A673 (cell line): ENCODE measurements at regions not wholly inside any gene's neighbourhood (a gene's known extent, or its start where the extent isn't known, plus 50 kb on each side); places are given as distances from the start of the nearest gene placed in this dataset.

Source experiments
- BruUV-seq: library from RNA; stranded (reverse); fragments of 400-500 nt; replicated peaks from 2 replicates; lab custom pipeline; 2021; lab: Mats Ljungman, UMichigan
- CTCF ChIA-PET: fragments of 300-600 bp; sonication (Branson Sonifier 250); formaldehyde crosslinking; loops from one replicate; lab custom pipeline; 2022; ENCODE audit warnings: antibody characterized with exemption; lab: Charles Lee
- POLR2A ChIA-PET: fragments of 300-600 bp; sonication (Branson Sonifier 250); formaldehyde crosslinking; loops from one replicate; lab custom pipeline; 2022; ENCODE audit warnings: antibody characterized with exemption; ENCODE audit not compliant: low non-redundant PET; lab: Charles Lee
- DNase-seq: peaks from one replicate; pipeline ENCODE4 v3.0.0-alpha.2; 2015; ENCODE audit warnings: low spot score
- H3K27ac ChIP-seq: fragments of 200-600 bp; sonication (generic); 2 replicates; pipeline ENCODE4 v1.5.1; 2016; ENCODE audit warnings: mixed run types, low read depth, mild to moderate bottlenecking, mixed read lengths, antibody characterized with exemption, low read length; ENCODE audit not compliant: poor library complexity, severe bottlenecking
- H3K27me3 ChIP-seq: fragments of 200-600 bp; sonication (generic); replicated peaks from 2 replicates; pipeline ENCODE4 v1.6.1; 2017; ENCODE audit warnings: mixed run types, low read depth, mild to moderate bottlenecking, mixed read lengths, antibody characterized with exemption, low read length; ENCODE audit not compliant: insufficient read depth, poor library complexity
- H3K36me3 ChIP-seq: fragments of 200-600 bp; sonication (generic); 2 replicates; pipeline ENCODE4 v1.6.1; 2016; ENCODE audit warnings: mixed run types, mild to moderate bottlenecking, mixed read lengths, antibody characterized with exemption, low read length; ENCODE audit not compliant: insufficient read depth, poor library complexity, severe bottlenecking
- H3K4me1 ChIP-seq: fragments of 200-600 bp; sonication (generic); 2 replicates; pipeline ENCODE4 v1.6.1; 2017; ENCODE audit warnings: mixed run types, mild to moderate bottlenecking, mixed read lengths, antibody characterized with exemption, low read length; ENCODE audit not compliant: insufficient read depth, poor library complexity, severe bottlenecking
- H3K4me3 ChIP-seq: fragments of 200-600 bp; sonication (generic); 2 replicates; pipeline ENCODE4 v1.5.1; 2016; ENCODE audit warnings: low read depth, mixed run types, mild to moderate bottlenecking, mixed read lengths, low read length; ENCODE audit not compliant: poor library complexity, severe bottlenecking
- H3K9me3 ChIP-seq: fragments of 200-600 bp; sonication (generic); 2 replicates; pipeline ENCODE4 v1.6.1; 2016; ENCODE audit warnings: mixed run types, low read depth, mild to moderate bottlenecking, mixed read lengths, antibody characterized with exemption, low read length; ENCODE audit not compliant: poor library complexity, severe bottlenecking
- EZH2 ChIP-seq: fragments of 200-600 bp; sonication (generic); IDR thresholded peaks from 2 replicates; pipeline ENCODE4 v1.6.1; 2017; ENCODE audit warnings: borderline replicate concordance, low read depth, mild to moderate bottlenecking, mixed read lengths, antibody characterized with exemption, low read length; ENCODE audit not compliant: poor library complexity, severe bottlenecking
- intact Hi-C: fragments of 100-400 bp; cut with micrococcal nuclease; formaldehyde crosslinking; loops from one replicate; pipeline ENCODE4 v1.10.0; 2022; ENCODE audit not compliant: unreplicated experiment
- TF ChIP-seq, protein P1 (sequence below): fragments of 300-800, 200-600 bp; sonication (generic); conservative IDR thresholded peaks from 2 replicates; pipeline ENCODE4 v1.5.1; 2017; ENCODE audit warnings: low read depth, mild to moderate bottlenecking, antibody characterized with exemption, low read length, moderate library complexity, mixed read lengths

DNA sequence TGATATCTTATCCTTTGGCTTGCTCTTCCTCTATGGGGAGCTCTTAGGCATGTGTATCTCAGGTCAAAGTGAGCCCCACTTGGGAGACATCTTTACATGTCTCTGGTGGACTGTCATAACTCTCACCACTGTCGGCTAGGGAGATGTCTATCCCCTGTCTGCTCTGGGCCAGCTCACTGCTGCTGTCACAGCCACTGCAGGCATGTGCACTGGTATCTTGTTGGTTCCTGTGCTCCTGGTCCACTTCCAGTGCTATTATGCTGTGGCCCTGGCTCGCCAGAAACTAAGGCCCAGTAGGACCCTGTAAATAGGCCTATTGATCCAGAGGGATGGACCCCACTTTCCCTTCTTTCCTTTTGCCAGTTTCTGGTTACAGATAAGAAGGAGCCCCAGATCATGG, 56.6 kb upstream of the LAS1L start:
- POLR2A ChIA-PET: no interaction called here
- DNase-seq: no peak
- no TSS peak for BruUV-seq
- intact Hi-C loops: no loop called here
- CTCF ChIA-PET: no interaction called here
- no peaks in the 10 kb centered on the region for H3K27me3 ChIP-seq
- TF ChIP-seq EZH2: no peak
- TF ChIP-seq, protein P1, sequence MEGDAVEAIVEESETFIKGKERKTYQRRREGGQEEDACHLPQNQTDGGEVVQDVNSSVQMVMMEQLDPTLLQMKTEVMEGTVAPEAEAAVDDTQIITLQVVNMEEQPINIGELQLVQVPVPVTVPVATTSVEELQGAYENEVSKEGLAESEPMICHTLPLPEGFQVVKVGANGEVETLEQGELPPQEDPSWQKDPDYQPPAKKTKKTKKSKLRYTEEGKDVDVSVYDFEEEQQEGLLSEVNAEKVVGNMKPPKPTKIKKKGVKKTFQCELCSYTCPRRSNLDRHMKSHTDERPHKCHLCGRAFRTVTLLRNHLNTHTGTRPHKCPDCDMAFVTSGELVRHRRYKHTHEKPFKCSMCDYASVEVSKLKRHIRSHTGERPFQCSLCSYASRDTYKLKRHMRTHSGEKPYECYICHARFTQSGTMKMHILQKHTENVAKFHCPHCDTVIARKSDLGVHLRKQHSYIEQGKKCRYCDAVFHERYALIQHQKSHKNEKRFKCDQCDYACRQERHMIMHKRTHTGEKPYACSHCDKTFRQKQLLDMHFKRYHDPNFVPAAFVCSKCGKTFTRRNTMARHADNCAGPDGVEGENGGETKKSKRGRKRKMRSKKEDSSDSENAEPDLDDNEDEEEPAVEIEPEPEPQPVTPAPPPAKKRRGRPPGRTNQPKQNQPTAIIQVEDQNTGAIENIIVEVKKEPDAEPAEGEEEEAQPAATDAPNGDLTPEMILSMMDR: no peak
- H3K9me3 ChIP-seq: no peaks in the 10 kb centered on the region
- peaks cover 7% of the 10 kb centered on the region for H3K4me1 ChIP-seq
- no peaks in the 10 kb centered on the region for H3K36me3 ChIP-seq
- no peak overlapping the region for H3K4me3 ChIP-seq
- H3K27ac ChIP-seq: no peak overlapping the region

DNA sequence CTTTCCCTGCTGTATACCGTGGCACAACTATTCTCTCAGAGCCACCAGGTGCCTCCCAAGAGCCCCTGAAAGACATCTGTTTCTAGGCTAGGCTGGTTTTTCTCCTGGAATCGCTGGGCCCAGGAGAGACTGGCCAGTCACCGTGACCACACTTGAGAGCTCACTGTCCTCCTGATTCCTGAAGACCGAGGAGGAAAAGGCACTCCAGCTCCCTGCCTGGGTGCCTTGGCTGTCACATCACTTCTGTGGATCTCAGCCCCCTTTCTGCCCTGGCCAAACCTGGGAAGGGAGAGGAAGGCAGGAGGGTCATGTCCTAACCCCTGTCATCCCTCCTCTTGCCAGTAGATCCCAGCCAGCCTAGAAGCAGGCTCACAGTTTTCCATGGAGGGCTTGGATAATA, 54.7 kb upstream of the LAS1L start:
- ChIA-PET CTCF (no interaction called here), POLR2A (no interaction called here)
- intact Hi-C loops: no loop called here
- no peak overlapping the region for H3K4me3 ChIP-seq
- no TSS peak for BruUV-seq
- no peak for TF ChIP-seq EZH2
- TF ChIP-seq, protein P1: no peak
- H3K9me3 ChIP-seq: no peaks in the 10 kb centered on the region
- H3K27ac ChIP-seq: no peak overlapping the region
- no peaks in the 10 kb centered on the region for H3K4me1 ChIP-seq
- DNase-seq: no peak
- no peaks in the 10 kb centered on the region for H3K36me3 ChIP-seq
- no peaks in the 10 kb centered on the region for H3K27me3 ChIP-seq

DNA sequence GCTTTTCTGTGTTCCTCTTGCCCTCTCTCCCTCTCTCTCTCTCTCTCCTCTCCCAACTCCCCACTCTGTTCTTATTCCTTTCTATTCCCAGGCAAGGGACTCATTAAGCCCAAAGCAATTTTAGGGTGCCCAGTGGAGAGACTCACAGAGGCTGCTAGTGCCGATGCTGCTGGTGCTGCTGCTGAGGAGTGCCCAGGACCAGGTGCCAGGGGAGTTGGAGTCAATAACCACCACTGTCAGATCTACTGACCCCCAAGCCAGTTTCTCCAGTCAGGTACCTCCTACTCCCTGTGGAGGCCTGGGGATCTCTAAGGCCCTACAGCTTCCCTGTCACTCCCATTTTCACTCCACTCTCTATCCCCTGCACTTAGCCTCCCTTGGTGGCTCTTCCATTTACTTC, 54.2 kb upstream of the LAS1L start:
- no peak for TF ChIP-seq EZH2
- TF ChIP-seq, protein P1: no peak
- peak overlapping the region; percentile 21 for H3K4me3 ChIP-seq
- DNase-seq: no peak
- H3K27me3 ChIP-seq: no peaks in the 10 kb centered on the region
- intact Hi-C loops: no loop called here
- H3K27ac ChIP-seq: no peak overlapping the region
- CTCF ChIA-PET: no interaction called here
- no TSS peak for BruUV-seq
- H3K9me3 ChIP-seq: no peaks in the 10 kb centered on the region
- H3K4me1 ChIP-seq: no peaks in the 10 kb centered on the region
- no peaks in the 10 kb centered on the region for H3K36me3 ChIP-seq
- POLR2A ChIA-PET: no interaction called here
